ENCODE measurements at regions not wholly inside any gene's neighbourhood (a gene's known extent, or its start where the extent isn't known, plus 50 kb on each side); places are given as distances from the start of the nearest gene placed in this dataset.

DNA sequence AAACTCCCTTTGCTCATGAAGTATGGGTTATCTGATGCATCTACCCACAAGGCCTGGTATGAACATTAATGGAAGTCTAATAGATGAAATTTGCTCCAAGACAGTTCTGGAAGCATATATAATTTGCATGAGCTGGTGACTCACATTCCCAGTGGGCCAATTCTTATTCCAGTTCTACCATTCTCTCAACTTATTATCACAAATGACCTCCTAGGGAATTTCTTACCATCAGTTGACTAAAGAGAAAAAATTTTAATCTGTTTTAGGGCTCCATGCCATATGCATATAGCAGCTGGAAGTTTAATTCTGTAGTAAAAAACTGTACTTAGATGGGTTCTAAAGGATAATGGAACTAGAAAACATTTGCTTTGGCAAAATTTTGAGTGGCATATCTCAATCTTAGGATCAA lies 165.2 kb upstream of the COL3A1 start:
- peak; percentile 94 for DNase-seq (ENCODE audit: low read depth)

DNA sequence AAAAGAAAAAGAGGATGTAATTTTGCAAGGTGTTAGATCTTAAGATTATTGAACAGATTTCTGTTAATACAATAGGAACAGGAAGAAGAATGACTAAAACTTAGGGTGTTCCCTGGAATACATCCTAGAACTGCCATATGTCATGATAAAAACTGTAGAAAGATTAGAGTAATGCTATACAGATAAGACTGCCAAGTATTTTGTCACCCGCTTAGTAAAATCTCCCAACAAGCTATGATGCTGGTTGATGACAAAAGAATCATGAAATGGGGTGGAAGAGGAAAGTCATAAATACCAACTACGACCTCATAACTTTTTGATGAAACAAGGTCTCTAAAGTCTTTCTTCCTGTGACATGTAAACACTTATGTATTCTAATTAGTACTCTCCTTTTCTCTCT lies 163.6 kb upstream of the COL3A1 start:
- no peak overlapping the region for H3K4me3 ChIP-seq (ENCODE audit: control insufficient read depth, low read depth, low read length)
- DNase-seq (ENCODE audit: low read depth) = peak; percentile 85
- TF ChIP-seq, protein P1, sequence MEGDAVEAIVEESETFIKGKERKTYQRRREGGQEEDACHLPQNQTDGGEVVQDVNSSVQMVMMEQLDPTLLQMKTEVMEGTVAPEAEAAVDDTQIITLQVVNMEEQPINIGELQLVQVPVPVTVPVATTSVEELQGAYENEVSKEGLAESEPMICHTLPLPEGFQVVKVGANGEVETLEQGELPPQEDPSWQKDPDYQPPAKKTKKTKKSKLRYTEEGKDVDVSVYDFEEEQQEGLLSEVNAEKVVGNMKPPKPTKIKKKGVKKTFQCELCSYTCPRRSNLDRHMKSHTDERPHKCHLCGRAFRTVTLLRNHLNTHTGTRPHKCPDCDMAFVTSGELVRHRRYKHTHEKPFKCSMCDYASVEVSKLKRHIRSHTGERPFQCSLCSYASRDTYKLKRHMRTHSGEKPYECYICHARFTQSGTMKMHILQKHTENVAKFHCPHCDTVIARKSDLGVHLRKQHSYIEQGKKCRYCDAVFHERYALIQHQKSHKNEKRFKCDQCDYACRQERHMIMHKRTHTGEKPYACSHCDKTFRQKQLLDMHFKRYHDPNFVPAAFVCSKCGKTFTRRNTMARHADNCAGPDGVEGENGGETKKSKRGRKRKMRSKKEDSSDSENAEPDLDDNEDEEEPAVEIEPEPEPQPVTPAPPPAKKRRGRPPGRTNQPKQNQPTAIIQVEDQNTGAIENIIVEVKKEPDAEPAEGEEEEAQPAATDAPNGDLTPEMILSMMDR (conservative IDR thresholded peaks at IDR 0.05; ENCODE audit: control insufficient read depth, insufficient read depth, low read depth, low read length) = no peak

More for the DNA sequence above, 165.2 kb upstream of the COL3A1 start:
- TF ChIP-seq, protein P1 (conservative IDR thresholded peaks at IDR 0.05; ENCODE audit: control insufficient read depth, insufficient read depth, low read depth, low read length) = no peak
- H3K4me3 ChIP-seq (ENCODE audit: control insufficient read depth, low read depth, low read length) = no peak overlapping the region

DNA sequence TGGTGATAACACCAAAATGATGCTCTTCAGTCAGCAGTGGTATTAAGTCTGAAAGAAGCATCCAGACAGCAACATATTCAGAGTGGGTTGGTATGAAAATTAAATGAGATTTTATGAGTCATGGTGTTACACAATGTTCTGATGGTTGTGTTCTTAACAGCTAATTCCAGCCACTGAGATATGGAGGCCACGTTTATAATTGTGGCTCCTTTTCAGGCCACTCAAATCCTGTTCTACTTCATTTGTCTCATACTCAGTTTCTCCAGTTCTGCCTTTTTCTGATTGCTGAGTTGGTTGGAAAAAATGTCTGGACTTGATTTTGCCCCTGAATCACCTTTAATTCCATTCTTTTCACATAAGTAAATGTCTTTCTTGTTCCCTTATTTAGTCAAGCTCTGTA lies 162.7 kb upstream of the COL3A1 start:
- H3K4me3 ChIP-seq (ENCODE audit: control insufficient read depth, low read depth, low read length) = no peak overlapping the region
- TF ChIP-seq, protein P1 (conservative IDR thresholded peaks at IDR 0.05; ENCODE audit: control insufficient read depth, insufficient read depth, low read depth, low read length) = no peak
- peak; percentile 89 for DNase-seq (ENCODE audit: low read depth)

DNA sequence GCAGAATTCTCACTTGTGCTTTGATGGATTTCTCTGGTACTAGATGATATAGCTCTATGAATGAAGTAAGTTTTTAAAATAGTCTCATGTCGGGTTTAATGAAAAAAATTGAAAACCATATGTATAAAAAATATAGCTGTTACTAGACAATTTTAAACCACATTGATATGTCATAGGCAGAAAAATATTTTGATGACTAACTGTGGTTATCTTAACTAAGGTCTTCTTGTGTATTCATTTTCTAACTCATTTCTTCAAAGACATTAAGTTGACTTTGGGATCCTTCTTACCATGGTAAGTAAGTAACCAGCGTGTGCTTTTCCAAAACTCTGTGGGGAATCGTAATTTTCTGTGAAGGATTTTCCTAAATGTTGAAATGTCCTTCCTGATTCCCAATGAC lies 160.9 kb upstream of the COL3A1 start:
- peak; percentile 82 for DNase-seq (ENCODE audit: low read depth)
- H3K4me3 ChIP-seq (ENCODE audit: control insufficient read depth, low read depth, low read length) = no peak overlapping the region
- TF ChIP-seq, protein P1 (conservative IDR thresholded peaks at IDR 0.05; ENCODE audit: control insufficient read depth, insufficient read depth, low read depth, low read length) = no peak

DNA sequence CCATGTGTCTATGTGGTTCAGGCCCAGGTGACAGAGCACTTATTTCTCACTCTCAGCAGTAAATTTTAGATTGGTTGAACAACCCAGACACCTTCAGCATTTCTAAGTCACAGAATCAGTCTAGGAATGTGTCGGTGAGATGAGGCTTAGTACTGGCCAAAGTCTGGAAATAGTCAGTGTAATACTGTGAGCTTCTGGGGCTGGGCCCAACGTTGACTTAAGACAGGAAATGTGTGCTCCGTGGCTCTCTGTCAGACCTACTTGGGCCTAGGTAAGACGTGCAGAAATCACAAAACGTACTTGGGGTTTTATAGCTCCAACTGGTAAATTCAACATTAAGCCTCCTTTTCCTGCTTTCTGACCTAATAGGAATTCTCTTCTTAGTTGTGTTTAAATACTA lies 160.3 kb upstream of the COL3A1 start:
- TF ChIP-seq, protein P1 (conservative IDR thresholded peaks at IDR 0.05; ENCODE audit: control insufficient read depth, insufficient read depth, low read depth, low read length) = no peak
- DNase-seq (ENCODE audit: low read depth) = peak; percentile 57
- H3K4me3 ChIP-seq (ENCODE audit: control insufficient read depth, low read depth, low read length) = no peak overlapping the region

DNA sequence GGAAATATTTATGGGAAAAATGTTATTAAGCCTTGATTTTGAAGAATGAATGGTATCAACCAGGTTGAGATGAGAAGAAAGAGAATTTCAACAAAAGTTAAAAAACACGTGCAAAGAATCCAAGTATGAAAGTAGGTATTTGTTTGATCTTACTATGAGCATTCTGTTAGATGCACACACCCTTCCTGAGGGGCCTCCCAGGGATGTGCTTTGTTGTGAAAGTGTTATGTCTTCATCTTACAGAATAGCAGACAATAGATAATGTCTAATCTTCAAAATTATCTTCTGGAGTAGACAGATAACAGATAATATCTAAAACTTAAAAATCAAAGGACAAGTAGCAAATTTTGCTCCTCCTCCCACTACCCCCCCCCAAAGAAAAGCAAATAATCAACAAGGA lies 155.2 kb upstream of the COL3A1 start:
- no peak overlapping the region for H3K4me3 ChIP-seq (ENCODE audit: control insufficient read depth, low read depth, low read length)
- TF ChIP-seq, protein P1 (conservative IDR thresholded peaks at IDR 0.05; ENCODE audit: control insufficient read depth, insufficient read depth, low read depth, low read length) = no peak
- no peak for DNase-seq (ENCODE audit: low read depth)

DNA sequence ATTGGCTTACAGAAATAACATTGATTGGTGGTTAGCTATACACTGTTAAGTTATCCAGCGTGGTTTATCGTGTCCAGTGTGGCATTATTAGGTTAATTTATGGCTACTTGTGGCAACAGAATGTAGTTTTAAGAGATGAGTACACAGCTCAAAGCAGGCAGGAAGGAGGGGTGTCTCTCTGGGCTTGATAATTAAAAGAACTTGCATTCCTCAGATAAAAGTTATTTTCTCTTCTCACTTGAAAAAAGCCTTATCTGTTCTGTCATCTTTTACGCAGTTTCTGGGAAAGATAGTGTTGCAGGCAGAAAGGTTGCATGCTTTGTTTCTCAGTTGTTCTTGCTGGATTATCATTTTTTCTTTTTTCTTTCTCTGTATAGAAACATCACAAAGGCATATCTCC lies 154.4 kb upstream of the COL3A1 start:
- no peak for DNase-seq (ENCODE audit: low read depth)
- H3K4me3 ChIP-seq (ENCODE audit: control insufficient read depth, low read depth, low read length) = no peak overlapping the region
- TF ChIP-seq, protein P1 (conservative IDR thresholded peaks at IDR 0.05; ENCODE audit: control insufficient read depth, insufficient read depth, low read depth, low read length) = no peak
